H1 (cell line): ENCODE measurements at regions not wholly inside any gene's neighbourhood (a gene's known extent, or its start where the extent isn't known, plus 50 kb on each side); places are given as distances from the start of the nearest gene placed in this dataset.

Source experiments
- CTCF ChIA-PET: fragments of 300-600 bp; sonication (Branson Sonifier 250); formaldehyde crosslinking; loops from one replicate; lab custom pipeline; 2021; ENCODE audit not compliant: partially characterized antibody; lab: Charles Lee
- POLR2A ChIA-PET: fragments of 300-600 bp; sonication (Branson Sonifier 250); formaldehyde crosslinking; loops from one replicate; lab custom pipeline; 2021; ENCODE audit warnings: inconsistent platforms; ENCODE audit not compliant: partially characterized antibody; lab: Charles Lee
- DNase-seq, 2 experiments: peaks; one replicate each; pipeline versions ENCODE4 v3.0.0 to v3.0.0-alpha.2; 2010 to 2022; ENCODE audit warnings: low spot score in 2 of 2, low read depth in 1 of 2, mixed read lengths in 1 of 2
- FAIRE-seq: peaks from 2 replicates; lab custom pipeline; 2011; peaks lifted over from hg19 to GRCh38; lab: Jason Lieb, UNC
- H2AFZ ChIP-seq: 2 replicates; pipeline ENCODE4 v1.8.1; 2012; ENCODE audit warnings: low read length, inconsistent platforms
- H2AK5ac ChIP-seq: 2 replicates; pipeline ENCODE4 v1.6.1; 2013; ENCODE audit warnings: low read depth, low read length
- H2BK120ac ChIP-seq: replicated peaks from 2 replicates; pipeline ENCODE3; 2013; ENCODE audit warnings: low read depth, low read length, inconsistent platforms
- H2BK12ac ChIP-seq: 2 replicates; pipeline ENCODE4 v1.6.1; 2013; ENCODE audit warnings: low read depth, low read length
- H2BK15ac ChIP-seq: 2 replicates; pipeline ENCODE4 v1.6.1; 2013; ENCODE audit warnings: low read length
- H2BK20ac ChIP-seq: 2 replicates; pipeline ENCODE4 v1.6.1; 2013; ENCODE audit warnings: low read length
- H2BK5ac ChIP-seq: 2 replicates; pipeline ENCODE4 v1.6.1; 2013; ENCODE audit warnings: low read depth, low read length
- H3K14ac ChIP-seq: 2 replicates; pipeline ENCODE4 v1.6.1; 2013; ENCODE audit warnings: inconsistent platforms; ENCODE audit not compliant: insufficient read length
- H3K18ac ChIP-seq: 2 replicates; pipeline ENCODE4 v1.6.1; 2013; ENCODE audit warnings: low read length; ENCODE audit errors: extremely low read depth
- H3K23ac ChIP-seq: 2 replicates; pipeline ENCODE4 v1.6.1; 2013; ENCODE audit warnings: inconsistent platforms; ENCODE audit not compliant: insufficient read length
- H3K23me2 ChIP-seq: 2 replicates; pipeline ENCODE4 v1.6.1; 2013; ENCODE audit warnings: low read depth, low read length
- H3K27ac ChIP-seq: 2 replicates; pipeline ENCODE4 v1.6.1; 2011; ENCODE audit warnings: low read depth, low read length, inconsistent platforms
- H3K27me3 ChIP-seq, 4 experiments: replicated peaks in 1 of 4; 1 replicate in 1 of 4; 2 replicates in 3 of 4; pipeline versions ENCODE4 v1.6.1 to v1.8.1; 2011 to 2013; ENCODE audit warnings: low read length in 3 of 4, mild to moderate bottlenecking in 3 of 4, inconsistent platforms in 2 of 4, mixed read lengths in 2 of 4, moderate library complexity in 1 of 4; ENCODE audit not compliant: control insufficient read depth in 3 of 4, insufficient read depth in 3 of 4; ENCODE audit errors: extremely low read depth in 1 of 4
- H3K36me3 ChIP-seq, 4 experiments: 2 replicates each; pipeline versions ENCODE4 v1.6.1 to v1.8.1; 2011 to 2013; ENCODE audit warnings: mild to moderate bottlenecking in 4 of 4, low read length in 3 of 4, moderate library complexity in 2 of 4, control low read depth in 1 of 4, inconsistent platforms in 1 of 4; ENCODE audit not compliant: insufficient read depth in 4 of 4, control insufficient read depth in 2 of 4
- H3K4ac ChIP-seq: replicated peaks from 2 replicates; pipeline ENCODE3; 2013; ENCODE audit warnings: low read length, low read depth, mixed read lengths, inconsistent platforms; ENCODE audit not compliant: insufficient read length
- H3K4me1 ChIP-seq, 4 experiments: replicated peaks in 1 of 4; 1 replicate in 1 of 4; 2 replicates in 3 of 4; pipeline versions ENCODE4 v1.6.1 to v1.8.1; 2011 to 2013; ENCODE audit warnings: low read length in 3 of 4, inconsistent platforms in 2 of 4, mixed read lengths in 1 of 4; ENCODE audit not compliant: insufficient read depth in 4 of 4, control insufficient read depth in 3 of 4
- H3K4me2 ChIP-seq, 2 experiments: 2 replicates each; pipeline versions ENCODE4 v1.6.1 to v1.8.1; 2011 to 2013; ENCODE audit warnings: low read depth in 2 of 2, low read length in 2 of 2, control low read depth in 1 of 2, inconsistent platforms in 1 of 2, mild to moderate bottlenecking in 1 of 2; ENCODE audit not compliant: insufficient read depth in 1 of 2
- H3K4me3 ChIP-seq, 4 experiments: fragments of 200-600, 300-600 bp in 1 of 4; sonication (generic), shearing (Covaris generic), sonication (Bioruptor Twin) in 1 of 4; 2 replicates each; pipeline versions ENCODE4 v1.5.1 to v1.8.1; 2011 to 2016; ENCODE audit warnings: low read length in 4 of 4, low read depth in 3 of 4, control low read depth in 2 of 4, inconsistent platforms in 2 of 4, mild to moderate bottlenecking in 2 of 4, mixed read lengths in 1 of 4, moderate library complexity in 1 of 4; ENCODE audit not compliant: insufficient read depth in 2 of 4; ENCODE audit errors: extremely low read depth in 1 of 4
- H3K56ac ChIP-seq: replicated peaks from 2 replicates; pipeline ENCODE3; 2013; ENCODE audit warnings: low read depth, mild to moderate bottlenecking, mixed read lengths, low read length, inconsistent platforms; ENCODE audit not compliant: insufficient read length
- H3K79me1 ChIP-seq: 2 replicates; pipeline ENCODE4 v1.6.1; 2013; ENCODE audit warnings: low read depth, low read length, control low read depth
- H3K79me2 ChIP-seq, 2 experiments: 2 replicates each; pipeline versions ENCODE4 v1.6.1 to v1.8.1; 2012 to 2013; ENCODE audit warnings: low read length in 2 of 2, mild to moderate bottlenecking in 2 of 2, inconsistent platforms in 1 of 2; ENCODE audit not compliant: insufficient read depth in 2 of 2, control insufficient read depth in 1 of 2
- H3K9ac ChIP-seq, 4 experiments: replicated peaks in 1 of 4; 1 replicate in 1 of 4; 2 replicates in 3 of 4; pipeline versions ENCODE4 v1.6.1 to v1.8.1; 2011 to 2013; ENCODE audit warnings: low read depth in 3 of 4, low read length in 3 of 4, control low read depth in 2 of 4, mild to moderate bottlenecking in 2 of 4, moderate library complexity in 2 of 4, inconsistent platforms in 1 of 4; ENCODE audit errors: extremely low read depth in 1 of 4
- H3K9me3 ChIP-seq, 2 experiments: 2 replicates each; pipeline versions ENCODE4 v1.6.1 to v1.8.1; 2012 to 2013; ENCODE audit warnings: mild to moderate bottlenecking in 2 of 2, moderate library complexity in 2 of 2, control low read depth in 1 of 2, inconsistent platforms in 1 of 2, low read depth in 1 of 2, low read length in 1 of 2, mixed read lengths in 1 of 2; ENCODE audit not compliant: insufficient read depth in 2 of 2
- H4K20me1 ChIP-seq, 2 experiments: replicated peaks in 1 of 2; 2 replicates each; pipeline versions ENCODE3 to v1.8.1; 2011 to 2013; ENCODE audit warnings: inconsistent platforms in 2 of 2, low read length in 2 of 2, mild to moderate bottlenecking in 1 of 2; ENCODE audit not compliant: insufficient read depth in 2 of 2, control insufficient read depth in 1 of 2
- H4K5ac ChIP-seq: 2 replicates; pipeline ENCODE4 v1.6.1; 2013; ENCODE audit warnings: low read length, low read depth, mixed read lengths, inconsistent platforms; ENCODE audit not compliant: insufficient read length
- H4K8ac ChIP-seq: 2 replicates; pipeline ENCODE4 v1.8.0; 2013; ENCODE audit warnings: mild to moderate bottlenecking, moderate library complexity, low read length, inconsistent platforms; ENCODE audit not compliant: insufficient read depth; ENCODE audit errors: extremely low read depth
- H4K91ac ChIP-seq: replicated peaks from 2 replicates; pipeline ENCODE3; 2013; ENCODE audit warnings: low read length, mixed read lengths, inconsistent platforms; ENCODE audit not compliant: insufficient read length
- ASH2L ChIP-seq: fragments of 200-600, 300-600 bp; sonication (generic); IDR thresholded peaks from one replicate; pipeline ENCODE4 v1.7.1; 2017; ENCODE audit warnings: low read length
- E2F6 ChIP-seq: IDR thresholded peaks from 2 replicates; pipeline ENCODE4 v1.6.1; 2012; ENCODE audit warnings: inconsistent platforms
- HDAC6 ChIP-seq: IDR thresholded peaks from one replicate; pipeline ENCODE4 v1.7.1; 2012; ENCODE audit warnings: low read depth, mild to moderate bottlenecking, inconsistent platforms, low read length, moderate library complexity
- WGBS, 2 experiments: shearing (Covaris generic) in 1 of 2; methylation state at CpG; one replicate each; pipeline versions ENCODE4 v1.1.6 to v1.1.7; 2013 to 2015; ENCODE audit warnings: low lambda C conversion rate in 2 of 2, mixed read lengths in 2 of 2, inconsistent platforms in 1 of 2, low coverage in 1 of 2, missing lambda C conversion rate in 1 of 2; ENCODE audit not compliant: insufficient replicate concordance in 2 of 2, insufficient coverage in 1 of 2, insufficient read length in 1 of 2; ENCODE audit errors: extremely low coverage in 1 of 2, missing lambda C conversion rate in 1 of 2; 5-methylcytosine and 5-hydroxymethylcytosine counted together

- no peaks in the 10 kb centered on the region for H3K79me2 ChIP-seq
- H3K18ac ChIP-seq = no peak overlapping the region
- no peaks in the 10 kb centered on the region for H3K4me1 ChIP-seq
- no peaks in the 10 kb centered on the region for H3K79me1 ChIP-seq
- no peak overlapping the region for H3K14ac ChIP-seq
- no peak for FAIRE-seq
- no peaks in the 10 kb centered on the region for H3K27me3 ChIP-seq
- H2BK20ac ChIP-seq = no peak overlapping the region
- no peak overlapping the region for H4K91ac ChIP-seq
- no peak for TF ChIP-seq E2F6
- no peak for TF ChIP-seq HDAC6
- TF ChIP-seq ASH2L = no peak
- CTCF ChIA-PET = no interaction called here
- H4K5ac ChIP-seq = no peak overlapping the region
- H4K20me1 ChIP-seq = no peaks in the 10 kb centered on the region
- no peaks in the 10 kb centered on the region for H3K23me2 ChIP-seq
- no peak overlapping the region for H2BK5ac ChIP-seq
- POLR2A ChIA-PET = no interaction called here
- no peak overlapping the region for H2BK12ac ChIP-seq
- H3K4ac ChIP-seq = no peak overlapping the region
- no peak overlapping the region for H3K4me3 ChIP-seq
- H3K36me3 ChIP-seq = no peaks in the 10 kb centered on the region
- H2AFZ ChIP-seq = no peak overlapping the region
- H3K4me2 ChIP-seq = no peak overlapping the region
- H3K9ac ChIP-seq = no peak overlapping the region
- H2BK120ac ChIP-seq = no peak overlapping the region
- H4K8ac ChIP-seq = no peak overlapping the region
- no peak overlapping the region for H2BK15ac ChIP-seq
- WGBS, 2 experiments = 96% methylated on average over 1 of the region's 1 CpG; no CpG with 5 or more reads in 1 of the 2 experiments
- H3K9me3 ChIP-seq = no peaks in the 10 kb centered on the region
- H3K27ac ChIP-seq = no peak overlapping the region
- no peak overlapping the region for H3K23ac ChIP-seq
- DNase-seq = no peak
- no peak overlapping the region for H3K56ac ChIP-seq
- H2AK5ac ChIP-seq = no peak overlapping the region
These were observed 2315.7 kb upstream of the TENM3 start for GRCh38 chr4:179927473-179927872.
